ENCODE measurements at regions not wholly inside any gene's neighbourhood (a gene's known extent, or its start where the extent isn't known, plus 50 kb on each side); places are given as distances from the start of the nearest gene placed in this dataset.

DNA sequence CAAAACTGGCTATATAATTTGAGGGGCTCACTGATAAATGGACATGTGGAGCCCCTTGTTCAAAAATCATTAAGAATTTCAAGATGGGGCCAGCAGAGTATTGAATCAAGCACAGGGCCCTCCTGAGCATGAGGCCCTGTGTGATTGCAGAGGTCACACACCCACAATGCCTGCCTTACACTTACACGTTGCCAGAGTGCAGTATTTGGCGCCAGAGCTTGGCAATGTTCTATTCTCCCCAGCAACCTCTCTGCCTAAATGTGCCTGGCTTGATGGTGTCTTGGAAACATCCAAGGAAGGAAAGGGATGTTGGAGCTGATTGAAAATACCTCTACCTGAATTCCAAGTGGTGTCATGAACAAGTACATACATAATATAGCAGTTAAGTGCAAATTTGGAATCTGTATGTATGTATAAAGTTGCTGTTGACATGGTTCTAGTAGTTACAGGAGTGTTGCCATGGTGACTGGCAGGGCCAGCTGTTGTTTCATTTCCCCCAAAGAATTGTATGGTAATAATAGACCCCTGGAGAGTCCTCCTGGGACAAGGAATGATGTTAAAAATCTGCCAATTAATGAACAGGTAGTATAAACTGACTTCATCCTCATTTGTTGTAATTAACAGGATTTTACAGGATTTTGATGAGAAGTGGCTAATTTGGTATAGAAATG is 205.7 kb upstream of the NAV2 start:
- H3K4me3 ChIP-seq (ENCODE audit: extremely low read depth in 1 of 4, insufficient read depth in 2 of 4, low read depth in 3 of 4, low read length in 4 of 4) = no peak overlapping the region
- no peak overlapping the region for H3K4me2 ChIP-seq (ENCODE audit: insufficient read depth in 1 of 2, low read depth in 2 of 2, low read length in 2 of 2)
- H4K5ac ChIP-seq (ENCODE audit: insufficient read length, low read depth, low read length) = no peak overlapping the region
- 87% methylated on average over 2 of the region's 2 CpGs; no CpG with 5 or more reads in 1 of the 2 experiments for WGBS, 2 experiments (ENCODE audit: extremely low coverage in 1 of 2, insufficient coverage in 1 of 2, insufficient read length in 1 of 2, insufficient replicate concordance in 2 of 2, low coverage in 1 of 2, low lambda C conversion rate in 2 of 2, missing lambda C conversion rate in 1 of 2)
- no peaks in the 10 kb centered on the region for H3K79me1 ChIP-seq (ENCODE audit: low read depth, low read length)
- H4K91ac ChIP-seq (replicated peaks; ENCODE audit: insufficient read length, low read length) = no peak overlapping the region
- no peak overlapping the region for H2AFZ ChIP-seq (ENCODE audit: low read length)
- no peak overlapping the region for H3K4ac ChIP-seq (replicated peaks; ENCODE audit: insufficient read length, low read depth, low read length)
- H2BK15ac ChIP-seq (ENCODE audit: low read length) = no peak overlapping the region
- H3K14ac ChIP-seq (ENCODE audit: insufficient read length) = no peak overlapping the region
- FAIRE-seq (no peak), DNase-seq (ENCODE audit: low read depth in 1 of 2, low spot score in 2 of 2) (no peak)
- H3K18ac ChIP-seq (ENCODE audit: extremely low read depth, low read length) = no peak overlapping the region
- ChIA-PET CTCF (ENCODE audit: partially characterized antibody) (interaction anchor here (0.9 to 1.5 kb wide), 4 partner anchors 12 to 44 kb away, joined by 3 to 5 read pairs (median 4); no protein-coding TSS in a partner anchor), POLR2A (ENCODE audit: partially characterized antibody) (no interaction called here)
- H3K9ac ChIP-seq (replicated peaks in 1 of 4; ENCODE audit: extremely low read depth in 1 of 4, low read depth in 3 of 4, low read length in 3 of 4) = no peak overlapping the region
- H2BK20ac ChIP-seq (ENCODE audit: low read length) = no peak overlapping the region
- no peaks in the 10 kb centered on the region for H3K9me3 ChIP-seq (ENCODE audit: insufficient read depth in 2 of 2, low read depth in 1 of 2, low read length in 1 of 2)
- H4K8ac ChIP-seq (ENCODE audit: extremely low read depth, insufficient read depth, low read length) = no peak overlapping the region
- H4K20me1 ChIP-seq (replicated peaks in 1 of 2; ENCODE audit: control insufficient read depth in 1 of 2, insufficient read depth in 2 of 2, low read length in 2 of 2) = no peaks in the 10 kb centered on the region
- no peak overlapping the region for H3K23ac ChIP-seq (ENCODE audit: insufficient read length)
- no peak overlapping the region for H2BK5ac ChIP-seq (ENCODE audit: low read depth, low read length)
- no peaks in the 10 kb centered on the region for H3K23me2 ChIP-seq (ENCODE audit: low read depth, low read length)
- no peak overlapping the region for H2BK120ac ChIP-seq (replicated peaks; ENCODE audit: low read depth, low read length)
- no peaks in the 10 kb centered on the region; a peak in 1 of 4 replicates for H3K79me2 ChIP-seq (ENCODE audit: control insufficient read depth in 1 of 2, insufficient read depth in 2 of 2, low read length in 2 of 2)
- no peaks in the 10 kb centered on the region for H3K27me3 ChIP-seq (replicated peaks in 1 of 4; ENCODE audit: control insufficient read depth in 3 of 4, extremely low read depth in 1 of 4, insufficient read depth in 3 of 4, low read length in 3 of 4)
- no peak overlapping the region for H2BK12ac ChIP-seq (ENCODE audit: low read depth, low read length)
- H3K4me1 ChIP-seq (replicated peaks in 1 of 4; ENCODE audit: control insufficient read depth in 3 of 4, insufficient read depth in 4 of 4, low read length in 3 of 4) = no peaks in the 10 kb centered on the region
- H3K56ac ChIP-seq (replicated peaks; ENCODE audit: insufficient read length, low read depth, low read length) = no peak overlapping the region
- H3K27ac ChIP-seq (ENCODE audit: low read depth, low read length) = no peak overlapping the region
- H2AK5ac ChIP-seq (ENCODE audit: low read depth, low read length) = no peak overlapping the region
- H3K36me3 ChIP-seq (ENCODE audit: control insufficient read depth in 2 of 4, insufficient read depth in 4 of 4, low read length in 3 of 4) = no peaks in the 10 kb centered on the region
- TF ChIP-seq CREB1 (IDR thresholded peaks at IDR 0.05) = no peak
- no peak for TF ChIP-seq BACH1 (IDR thresholded peaks at IDR 0.05; ENCODE audit: low read length)
- no peak for TF ChIP-seq SP4 (IDR thresholded peaks at IDR 0.05; ENCODE audit: low read length)
- no peak for TF ChIP-seq TAF7 (optimal IDR thresholded peaks at IDR 0.05; ENCODE audit: borderline replicate concordance, low read depth, low read length)
- no peak for TF ChIP-seq TEAD4 (IDR thresholded peaks at IDR 0.05; ENCODE audit: low read depth, low read length)
- no peak for TF ChIP-seq CBX5 (IDR thresholded peaks at IDR 0.05; ENCODE audit: low read depth, low read length)
- no peak for TF ChIP-seq SIRT6 (IDR thresholded peaks at IDR 0.05; ENCODE audit: low read length)
- no peak for TF ChIP-seq HDAC2 (IDR thresholded peaks at IDR 0.05; ENCODE audit: borderline replicate concordance in 1 of 2, low read depth in 2 of 2, low read length in 2 of 2)
- no peak for TF ChIP-seq EP300 (IDR thresholded peaks at IDR 0.05; ENCODE audit: borderline replicate concordance in 1 of 2, low read depth in 2 of 2, low read length in 2 of 2)
- TF ChIP-seq MAFK (IDR thresholded peaks at IDR 0.05; ENCODE audit: low read depth, low read length) = no peak
